Right cardiac atrium (tissue), 5 donors: ENCODE measurements at regions not wholly inside any gene's neighbourhood (a gene's known extent, or its start where the extent isn't known, plus 50 kb on each side); places are given as distances from the start of the nearest gene placed in this dataset.
A peak's percentile ranks its signal among the peaks of the same experiment; 100 is the strongest.
"Not testable (repeated sequence)": the region's sequence is repeated elsewhere in the genome, so short reads cannot be mapped to it uniquely, and the experiment has no call there.

Experiments
- ATAC-seq, 2 donors: fragments of 200-7000 bp; cut with Tn5 transposase; one replicate each; pipeline versions ENCODE4 v1.8.0 to v1.9.1; 2020; ENCODE audit warnings: moderate library complexity in 2 of 2, mild to moderate bottlenecking in 1 of 2
- DNase-seq, 3 donors: peaks; one replicate each; pipeline ENCODE4 v3.0.0-alpha.2; 2020
- H3K27ac ChIP-seq: one replicate; pipeline ENCODE4 v1.5.1; 2013; ENCODE audit warnings: mild to moderate bottlenecking, low read length, control low read depth, moderate library complexity
- H3K27me3 ChIP-seq: one replicate; pipeline ENCODE4 v1.6.1; 2013; ENCODE audit not compliant: control insufficient read depth, insufficient read depth
- H3K4me1 ChIP-seq: one replicate; pipeline ENCODE4 v1.6.1; 2013; ENCODE audit warnings: low read length; ENCODE audit not compliant: control insufficient read depth, insufficient read depth
- H3K4me3 ChIP-seq: one replicate; pipeline ENCODE4 v1.5.1; 2013; ENCODE audit warnings: low read length, control low read depth
- H3K9me3 ChIP-seq: one replicate; pipeline ENCODE4 v1.6.1; 2013; ENCODE audit warnings: low read length; ENCODE audit not compliant: control insufficient read depth
- WGBS: extraction: QIAGEN DNeasy Blood & Tissue Kit; methylation state at CpG from one replicate; pipeline ENCODE4 v1.1.7; 2013; 5-methylcytosine and 5-hydroxymethylcytosine counted together
- intact Hi-C, 4 donors: fragments of 100-400 bp; cut with DNase I; formaldehyde crosslinking; loops; one replicate each; pipeline versions ENCODE4 v1.11.0 to v1.14.0; 2022 to 2023
- donor health status: healthy with polysubstance abuse.
- donor health status: DM: no; HTN: yes; CAD: no.
- donor health status: DM: no; HTN: no; CAD: no.
- donor health status: DM: no; HTN: yes; CAD: no; lungs with severe emphysema.
- donor health status: DM: yes; HTN: yes; CAD: no.

GRCh38 chr16:19955084-19955483, 70.4 kb upstream of the GPRC5B start:
- H3K4me3 ChIP-seq, H3K27me3 ChIP-seq, H3K27ac ChIP-seq, intact Hi-C loops, ATAC-seq, H3K9me3 ChIP-seq, DNase-seq, H3K4me1 ChIP-seq: not testable (repeated sequence)
- WGBS: 56% methylated on average over 3 of the region's 3 CpGs

DNA sequence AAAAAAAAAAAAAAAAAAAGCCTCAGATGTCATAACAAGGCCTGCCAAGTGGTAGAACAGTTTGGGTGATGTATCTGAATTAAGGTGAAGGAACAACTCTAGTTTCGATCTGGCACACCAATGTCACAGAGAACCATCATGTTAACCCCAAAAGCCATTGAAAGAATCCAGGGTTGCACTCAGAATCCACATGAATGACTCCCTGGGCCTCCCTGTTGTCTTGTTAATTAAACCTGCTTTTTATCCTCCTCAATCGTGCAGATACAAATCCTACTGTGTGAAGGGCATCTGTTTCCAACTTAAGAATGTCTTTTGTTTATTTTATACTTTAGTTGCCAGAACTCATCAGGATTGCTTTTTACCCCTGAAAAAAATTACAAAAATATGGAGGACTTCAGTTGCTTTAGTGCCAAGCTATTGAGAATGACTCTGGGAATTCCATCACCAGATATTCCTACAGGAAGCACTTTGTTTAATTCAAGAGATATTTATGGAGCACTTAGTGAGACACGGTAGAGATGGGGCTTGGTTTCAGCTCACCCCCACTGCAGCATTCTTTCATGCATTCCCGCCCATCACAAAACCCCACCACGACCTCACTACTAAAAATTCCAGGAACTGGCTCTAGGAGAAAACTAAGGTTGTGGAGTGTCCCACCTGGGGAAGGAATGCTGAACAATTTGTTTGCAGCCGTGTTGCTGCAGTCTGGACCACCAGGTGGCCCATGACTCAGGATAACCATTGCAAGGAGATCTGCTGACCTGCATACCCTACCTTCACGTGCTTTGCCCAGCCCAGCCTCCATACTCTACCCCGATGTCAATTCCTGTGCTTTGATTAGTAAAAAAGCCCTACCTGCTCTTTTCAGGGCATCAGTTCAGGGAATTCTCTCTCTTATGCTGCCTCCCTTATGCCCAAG, 63.8 kb upstream of the GPRC5B start:
- intact Hi-C loops: no loop called here
- WGBS: 31% methylated on average over 8 of the region's 8 CpGs
- ATAC-seq (no peak), DNase-seq (no peak)
- H3K4me1 ChIP-seq: no peaks in the 10 kb centered on the region
- no peaks in the 10 kb centered on the region for H3K9me3 ChIP-seq
- no peak overlapping the region for H3K27ac ChIP-seq
- no peak overlapping the region for H3K4me3 ChIP-seq
- H3K27me3 ChIP-seq: no peaks in the 10 kb centered on the region

DNA sequence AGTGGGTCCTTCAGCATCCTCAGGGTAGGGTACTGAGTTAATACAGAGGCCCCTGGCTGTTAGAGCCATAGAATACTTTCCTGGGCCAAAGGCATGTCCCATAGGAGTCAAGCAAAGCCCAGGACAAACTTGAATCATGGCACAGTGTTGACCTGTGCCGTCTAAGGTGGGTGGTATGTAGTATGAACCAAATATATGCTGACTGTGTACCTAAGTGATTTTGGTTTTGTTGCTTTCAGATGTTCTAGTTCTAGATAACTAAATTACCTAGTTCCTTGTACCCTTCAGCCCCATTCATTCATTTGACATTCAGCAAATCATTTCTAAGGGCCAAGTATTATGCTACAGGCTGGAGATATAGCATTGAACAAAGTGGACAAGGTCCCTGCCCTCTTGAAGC, 61.3 kb upstream of the GPRC5B start:
- Histone ChIP-seq H3K9me3 (no peaks in the 10 kb centered on the region), H3K4me1 (no peaks in the 10 kb centered on the region), H3K27me3 (no peaks in the 10 kb centered on the region), H3K27ac (no peak overlapping the region), H3K4me3 (no peak overlapping the region)
- 91% methylated on average over 1 of the region's 1 CpG for WGBS
- intact Hi-C loops: no loop called here
- ATAC-seq (no peak), DNase-seq (no peak)

DNA sequence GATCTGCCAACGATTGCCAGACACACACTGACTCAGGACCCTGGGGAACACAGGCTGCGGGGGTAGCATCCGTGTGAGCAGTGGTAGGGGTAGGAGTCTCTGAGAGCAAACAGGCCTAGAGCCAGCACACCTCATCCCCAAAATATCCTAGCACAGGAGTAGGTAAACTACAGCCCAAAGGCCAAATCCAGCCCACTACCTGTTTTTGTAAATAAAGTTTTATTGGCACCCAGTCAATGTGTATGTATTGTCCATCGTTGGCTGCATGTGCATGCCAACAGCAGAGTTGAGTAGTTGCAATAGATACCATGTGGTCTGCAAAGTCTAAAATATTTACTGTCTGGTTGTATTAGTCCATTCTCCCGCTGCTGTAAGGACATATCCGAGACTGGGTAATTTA, 55.5 kb upstream of the GPRC5B start:
- ATAC-seq: no peak

GRCh38 chr16:19939553-19939952, 54.9 kb upstream of the GPRC5B start:
- no peak overlapping the region for H3K27ac ChIP-seq
- H3K9me3 ChIP-seq: no peaks in the 10 kb centered on the region

More for the DNA sequence above, 55.5 kb upstream of the GPRC5B start:
- Histone ChIP-seq H3K9me3 (no peaks in the 10 kb centered on the region), H3K27me3 (no peaks in the 10 kb centered on the region), H3K4me3 (no peak overlapping the region), H3K4me1 (peaks cover 1% of the 10 kb centered on the region), H3K27ac (no peak overlapping the region)
- intact Hi-C loops: no loop called here
- WGBS: 54% methylated on average over 6 of the region's 6 CpGs
- no peak for DNase-seq

GRCh38 chr16:19938536-19938935, 53.9 kb upstream of the GPRC5B start:
- no peaks in the 10 kb centered on the region for H3K9me3 ChIP-seq
- intact Hi-C loops: no loop called here
- ATAC-seq (no peak), DNase-seq (no peak)
- H3K4me3 ChIP-seq: no peak overlapping the region
- no peaks in the 10 kb centered on the region for H3K27me3 ChIP-seq
- peaks cover 1% of the 10 kb centered on the region for H3K4me1 ChIP-seq
- H3K27ac ChIP-seq: no peak overlapping the region
- 81% methylated on average over 3 of the region's 3 CpGs for WGBS

More at GRCh38 chr16:19939553-19939952, 54.9 kb upstream of the GPRC5B start:
- WGBS: 66% methylated on average over 5 of the region's 5 CpGs
- Histone ChIP-seq H3K4me3 (no peak overlapping the region), H3K4me1 (peaks cover 1% of the 10 kb centered on the region), H3K27me3 (no peaks in the 10 kb centered on the region)
- DNase-seq (no peak), ATAC-seq (no peak)
- intact Hi-C loops: no loop called here

GRCh38 chr16:19936441-19936840, 51.8 kb upstream of the GPRC5B start:
- Histone ChIP-seq H3K4me1 (peaks cover 1% of the 10 kb centered on the region), H3K4me3 (no peak overlapping the region), H3K9me3 (no peaks in the 10 kb centered on the region), H3K27me3 (no peaks in the 10 kb centered on the region), H3K27ac (no peak overlapping the region)
- intact Hi-C loops: no loop called here
- WGBS: 75% methylated on average over 3 of the region's 3 CpGs
- ATAC-seq (no peak), DNase-seq (no peak)

- WGBS: 26% methylated on average over 2 of the region's 2 CpGs
- no peak for ATAC-seq
- peak in 2 of 3 donors; percentile 15 to 40 for DNase-seq
- no peak overlapping the region for H3K4me3 ChIP-seq
- no peaks in the 10 kb centered on the region for H3K9me3 ChIP-seq
- intact Hi-C loops: no loop called here
- H3K27ac ChIP-seq: no peak overlapping the region
- H3K4me1 ChIP-seq: peaks cover 1% of the 10 kb centered on the region
- H3K27me3 ChIP-seq: no peaks in the 10 kb centered on the region
Observed at GRCh38 chr16:19935694-19936093, 51.0 kb upstream of the GPRC5B start.
